ENCODE measurements at regions not wholly inside any gene's neighbourhood (a gene's known extent, or its start where the extent isn't known, plus 50 kb on each side); places are given as distances from the start of the nearest gene placed in this dataset.

DNA sequence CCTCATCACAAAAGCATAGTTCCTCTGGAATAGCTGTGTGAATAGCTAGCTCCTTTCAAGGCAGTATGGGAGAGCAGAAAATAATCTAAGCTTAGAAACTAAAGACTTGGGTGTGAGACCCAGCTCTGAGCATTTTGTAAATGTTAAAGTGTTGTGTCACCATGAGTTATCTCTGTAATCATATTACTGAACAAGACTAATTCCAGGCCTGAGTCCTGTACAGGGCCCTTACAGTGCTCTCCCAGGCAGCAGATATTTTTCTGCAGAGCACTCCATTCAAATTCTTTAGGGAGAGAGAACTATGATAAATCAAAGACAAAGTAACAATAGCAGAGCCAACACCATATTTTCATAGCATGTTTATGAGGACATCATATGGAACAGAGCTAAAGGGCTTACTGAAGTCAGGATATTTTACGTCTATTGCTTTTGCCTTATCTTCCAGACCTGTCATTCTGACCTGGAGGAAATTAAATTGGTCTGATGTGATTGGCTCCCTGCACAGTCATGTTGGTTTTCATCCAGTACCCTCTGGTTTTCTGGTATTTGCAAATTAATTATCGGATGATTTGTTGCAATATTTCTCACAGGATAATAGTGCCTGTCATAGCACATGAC lies 172.6 kb upstream of the PPP2R3A start:
- DNase-seq (ENCODE audit: low spot score), result no peak

GRCh38 chr3:135800071-135800549 lies 165.4 kb upstream of the PPP2R3A start:
- no peak for DNase-seq (ENCODE audit: low spot score)

GRCh38 chr3:135801018-135801417 lies 164.5 kb upstream of the PPP2R3A start:
- no peak for DNase-seq (ENCODE audit: low spot score)

- DNase-seq (ENCODE audit: low spot score), result no peak
These were observed 163.4 kb upstream of the PPP2R3A start for GRCh38 chr3:135802171-135802570.

DNA sequence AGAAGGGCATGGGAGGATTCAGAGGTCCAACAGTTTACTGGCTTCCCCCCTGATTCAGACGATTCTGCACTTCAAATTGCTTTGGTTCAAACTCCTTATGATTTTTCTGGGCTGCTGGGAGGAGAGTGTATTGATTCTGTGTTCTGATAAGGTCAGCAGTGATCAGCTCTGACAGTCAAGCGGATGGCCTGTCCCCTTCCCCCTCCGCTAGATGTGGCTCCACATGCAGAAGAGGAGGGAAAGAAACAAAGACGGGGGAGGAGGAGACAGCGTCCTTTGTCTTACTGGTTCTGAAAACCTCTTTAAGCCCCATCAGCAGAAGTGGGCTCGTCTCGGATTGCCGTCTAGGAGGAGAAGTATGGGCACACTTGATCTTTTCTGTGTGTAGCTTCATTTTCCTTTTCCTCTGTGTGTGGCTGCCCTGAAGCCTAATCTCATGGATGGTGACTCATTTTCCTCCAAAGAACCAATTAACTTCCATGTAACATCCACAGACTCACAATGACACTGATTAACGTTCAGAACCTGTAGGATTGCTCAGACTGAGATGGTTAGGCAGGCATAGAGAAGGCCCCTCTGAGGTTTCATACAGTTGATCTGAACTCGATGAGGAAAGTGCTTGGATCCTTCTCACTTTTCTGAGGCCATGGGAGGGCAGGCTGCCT lies 162.4 kb upstream of the PPP2R3A start:
- DNase-seq (ENCODE audit: low spot score), result peak; percentile 15

- no peak for DNase-seq (ENCODE audit: low spot score)
These were observed 159.8 kb upstream of the PPP2R3A start for GRCh38 chr3:135805752-135806151.

- no peak for DNase-seq (ENCODE audit: low spot score)
These were observed 159.2 kb upstream of the PPP2R3A start for GRCh38 chr3:135806317-135806716.

DNA sequence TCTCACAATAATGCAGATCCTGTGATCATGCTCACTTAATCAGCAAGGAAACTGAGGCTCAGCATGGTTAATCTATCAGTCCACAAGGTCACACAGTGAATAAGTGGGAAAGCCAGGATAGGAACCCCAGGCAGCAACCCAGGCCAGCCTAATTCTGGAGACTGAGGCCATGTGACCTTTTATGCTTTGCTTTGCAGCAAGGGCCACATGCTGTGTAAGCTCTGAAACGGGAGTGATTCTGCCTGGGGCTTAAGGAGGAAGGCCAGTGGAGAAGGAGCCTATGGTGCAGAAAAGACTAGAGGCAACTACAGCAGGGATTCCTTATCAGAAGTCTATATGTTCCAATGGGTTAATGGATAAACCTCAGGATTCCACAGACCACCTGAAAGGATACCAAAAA lies 157.6 kb upstream of the PPP2R3A start:
- DNase-seq (ENCODE audit: low spot score), result no peak

- no peak for DNase-seq (ENCODE audit: low spot score)
These were observed 156.4 kb upstream of the PPP2R3A start for GRCh38 chr3:135809021-135809634.

DNA sequence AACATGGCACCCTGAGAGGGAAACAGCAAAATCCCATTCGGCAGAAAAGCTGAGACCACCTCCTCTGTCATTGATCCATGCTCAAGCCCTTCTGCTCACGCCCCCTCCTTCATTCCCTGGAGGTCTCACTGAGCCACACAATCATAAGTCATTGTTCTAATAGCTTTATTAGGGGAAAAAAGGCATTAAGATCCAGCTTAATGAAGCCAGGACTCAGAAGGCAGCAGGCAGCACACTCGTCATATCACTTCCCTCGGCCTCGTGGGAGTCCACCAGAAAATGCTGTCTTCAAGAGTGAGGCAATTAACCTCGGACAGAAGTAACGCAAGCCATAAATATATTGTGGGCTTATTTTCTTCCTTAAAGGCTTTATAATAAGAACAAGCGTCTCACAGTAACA lies 153.9 kb upstream of the PPP2R3A start:
- no peak for DNase-seq (ENCODE audit: low spot score)

- DNase-seq (ENCODE audit: low spot score), result no peak
These were observed 153.5 kb upstream of the PPP2R3A start for GRCh38 chr3:135812057-135812456.

DNA sequence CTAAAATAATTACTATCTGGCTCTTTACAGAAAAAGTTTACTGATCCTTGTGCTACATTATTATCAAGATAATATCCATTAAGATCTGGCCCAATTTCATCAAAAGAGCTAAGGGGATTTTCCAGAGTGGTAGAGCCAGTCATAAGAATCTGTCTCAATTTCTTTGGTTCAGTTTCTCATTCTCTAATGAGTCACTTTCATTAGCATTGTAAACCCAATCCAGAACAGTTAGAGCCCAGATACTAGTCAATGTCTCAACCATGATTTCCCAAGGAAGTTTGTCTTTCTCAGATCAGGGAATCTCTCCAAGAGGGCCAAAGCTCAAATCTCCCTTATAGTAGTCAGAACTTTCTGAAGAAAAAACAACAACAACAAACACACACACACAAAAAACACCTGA lies 131.1 kb upstream of the PPP2R3A start:
- no peak for DNase-seq (ENCODE audit: low spot score)

GRCh38 chr3:135837977-135838631 lies 127.4 kb upstream of the PPP2R3A start:
- no peak for DNase-seq (ENCODE audit: low spot score)

DNA sequence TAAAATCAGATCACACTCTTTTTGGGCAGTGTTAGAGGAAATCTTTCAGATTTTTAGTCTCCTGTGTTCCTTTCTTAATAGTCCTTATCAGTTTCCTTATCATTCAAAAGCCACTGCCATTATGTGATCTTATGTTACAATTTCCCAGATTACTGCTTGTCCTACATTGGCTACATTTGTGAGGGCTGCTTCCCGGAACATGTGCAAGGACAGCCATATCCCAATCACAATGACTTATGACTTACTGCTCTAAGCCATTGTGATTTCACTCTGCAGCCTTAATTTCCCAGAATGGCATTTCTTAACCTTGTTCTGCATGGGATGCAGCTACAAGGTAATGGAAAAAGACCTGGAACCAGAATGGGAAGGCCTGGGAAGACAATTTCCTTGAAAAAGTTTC lies 125.1 kb upstream of the PPP2R3A start:
- DNase-seq (ENCODE audit: low spot score), result no peak

- DNase-seq (ENCODE audit: low spot score), result peak; percentile 52
These were observed 121.1 kb upstream of the PPP2R3A start for GRCh38 chr3:135844386-135844785.

DNA sequence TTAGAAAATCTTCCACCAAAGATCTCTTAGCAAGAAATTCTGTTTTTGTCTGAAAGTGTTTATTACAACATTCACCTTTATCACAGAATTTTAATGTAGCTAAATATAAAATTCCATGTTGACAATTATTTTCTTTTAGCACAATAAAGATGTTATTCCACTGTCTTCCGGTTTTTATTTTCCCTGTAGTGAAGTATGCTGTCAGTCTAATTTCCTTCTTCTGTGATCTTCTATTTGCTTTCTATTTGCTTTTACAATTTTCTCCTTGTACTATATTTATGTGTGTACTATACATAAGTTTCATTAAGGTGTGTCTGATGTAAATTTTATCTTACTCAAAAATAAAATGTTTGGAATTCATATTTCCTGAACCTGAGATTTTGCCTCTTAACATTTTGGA lies 117.5 kb upstream of the PPP2R3A start:
- no peak for DNase-seq (ENCODE audit: low spot score)

DNA sequence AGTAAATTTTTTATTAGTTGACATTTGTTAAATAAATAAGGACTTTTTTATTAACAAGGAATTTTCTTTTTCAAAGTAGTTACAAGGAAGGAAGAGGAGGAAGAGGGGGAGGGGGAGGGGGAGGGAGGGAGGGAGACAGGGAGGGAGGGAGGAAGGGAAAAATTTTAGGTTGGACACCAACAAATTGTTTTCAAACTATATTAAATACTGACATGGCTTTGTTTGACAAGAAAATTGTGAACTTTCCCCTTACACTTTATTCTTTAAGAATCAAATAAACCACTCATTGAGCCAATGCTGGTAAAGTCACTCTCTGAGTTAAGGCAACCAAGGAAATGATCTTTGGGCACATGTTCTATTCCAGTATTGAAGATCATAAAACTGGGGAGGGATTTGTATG lies 115.7 kb upstream of the PPP2R3A start:
- DNase-seq (ENCODE audit: low spot score), result no peak

- DNase-seq (ENCODE audit: low spot score), result peak; percentile 56
These were observed 114.1 kb upstream of the PPP2R3A start for GRCh38 chr3:135851201-135852081.

- DNase-seq (ENCODE audit: low spot score), result peak; percentile 43
These were observed 111.5 kb upstream of the PPP2R3A start for GRCh38 chr3:135853981-135854380.

DNA sequence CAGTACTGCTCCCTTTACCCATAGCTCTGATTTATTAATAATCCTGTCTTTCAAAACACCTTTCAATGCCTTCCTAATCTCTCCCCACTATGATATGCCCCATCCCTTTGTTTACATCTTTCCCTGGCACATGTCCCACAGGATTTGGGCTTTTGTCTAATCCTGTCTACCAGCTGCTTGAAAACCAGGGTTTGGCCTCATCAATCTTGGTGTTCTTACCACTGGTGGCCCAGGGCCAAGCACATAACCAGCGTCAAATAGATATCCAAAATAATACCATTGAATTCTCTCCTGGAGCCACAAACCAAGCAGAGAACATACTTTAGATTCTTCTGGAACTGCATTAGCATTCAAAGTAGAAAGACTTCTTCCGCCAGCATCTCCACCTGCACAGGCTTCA lies 104.8 kb upstream of the PPP2R3A start:
- no peak for DNase-seq (ENCODE audit: low spot score)

- peak; percentile 57 for DNase-seq (ENCODE audit: low spot score)
These were observed 103.2 kb upstream of the PPP2R3A start for GRCh38 chr3:135862361-135862760.

DNA sequence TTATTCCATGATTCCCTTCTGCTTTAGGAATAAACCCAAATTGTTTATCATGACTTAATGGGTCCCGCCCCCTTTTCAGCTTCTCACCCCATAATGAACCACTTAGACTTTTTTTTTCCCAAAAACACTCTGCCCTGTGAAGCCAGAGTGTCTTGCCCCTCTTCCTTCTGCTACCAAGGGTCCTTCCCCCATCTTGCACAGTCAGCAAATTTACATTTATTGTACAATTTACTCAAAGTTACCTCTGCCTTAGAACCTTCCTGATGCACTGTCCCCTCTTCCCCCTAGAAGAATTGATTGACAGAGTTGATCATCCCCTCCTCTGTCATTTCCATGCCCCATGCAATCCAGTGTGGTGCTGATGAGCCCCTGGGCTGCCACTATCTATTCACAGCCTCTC lies 101.5 kb upstream of the PPP2R3A start:
- no peak for DNase-seq (ENCODE audit: low spot score)

Data from AG08395 (cell line).